ENCODE measurements at regions not wholly inside any gene's neighbourhood (a gene's known extent, or its start where the extent isn't known, plus 50 kb on each side); places are given as distances from the start of the nearest gene placed in this dataset.

DNA sequence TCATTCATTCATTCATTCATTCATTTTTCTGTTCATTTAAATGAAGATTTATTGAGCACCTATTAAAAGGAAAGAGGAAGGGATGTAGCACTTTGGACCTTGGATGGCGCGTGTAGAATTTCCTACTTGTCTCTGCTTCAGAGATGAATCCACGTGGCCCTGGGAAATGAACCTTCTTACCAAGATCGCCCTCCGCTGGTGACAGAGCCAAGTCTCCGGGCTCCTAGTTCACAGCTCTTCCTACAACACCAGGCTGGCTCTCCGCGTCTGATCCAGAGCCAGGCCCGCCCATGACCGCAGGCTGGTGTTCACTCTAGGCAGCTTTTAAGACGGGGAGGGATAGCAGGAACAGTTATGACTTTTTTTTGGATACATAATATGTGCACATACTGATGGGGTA lies 70.9 kb upstream of the PIWIL1 start:
- TF ChIP-seq EP300 (IDR thresholded peaks at IDR 0.05; ENCODE audit: borderline replicate concordance in 1 of 2, low read depth in 2 of 2, low read length in 2 of 2) = no peak
- TF ChIP-seq, protein P1, sequence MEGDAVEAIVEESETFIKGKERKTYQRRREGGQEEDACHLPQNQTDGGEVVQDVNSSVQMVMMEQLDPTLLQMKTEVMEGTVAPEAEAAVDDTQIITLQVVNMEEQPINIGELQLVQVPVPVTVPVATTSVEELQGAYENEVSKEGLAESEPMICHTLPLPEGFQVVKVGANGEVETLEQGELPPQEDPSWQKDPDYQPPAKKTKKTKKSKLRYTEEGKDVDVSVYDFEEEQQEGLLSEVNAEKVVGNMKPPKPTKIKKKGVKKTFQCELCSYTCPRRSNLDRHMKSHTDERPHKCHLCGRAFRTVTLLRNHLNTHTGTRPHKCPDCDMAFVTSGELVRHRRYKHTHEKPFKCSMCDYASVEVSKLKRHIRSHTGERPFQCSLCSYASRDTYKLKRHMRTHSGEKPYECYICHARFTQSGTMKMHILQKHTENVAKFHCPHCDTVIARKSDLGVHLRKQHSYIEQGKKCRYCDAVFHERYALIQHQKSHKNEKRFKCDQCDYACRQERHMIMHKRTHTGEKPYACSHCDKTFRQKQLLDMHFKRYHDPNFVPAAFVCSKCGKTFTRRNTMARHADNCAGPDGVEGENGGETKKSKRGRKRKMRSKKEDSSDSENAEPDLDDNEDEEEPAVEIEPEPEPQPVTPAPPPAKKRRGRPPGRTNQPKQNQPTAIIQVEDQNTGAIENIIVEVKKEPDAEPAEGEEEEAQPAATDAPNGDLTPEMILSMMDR (IDR thresholded peaks at IDR 0.05; ENCODE audit: control extremely low read depth in 1 of 3, insufficient read depth in 1 of 3, low read depth in 1 of 3, low read length in 3 of 3) = peak; percentile 59 to 83 (median 64)
- no peak for TF ChIP-seq POLR2A (IDR thresholded peaks at IDR 0.05; ENCODE audit: control extremely low read depth in 1 of 2, low read depth in 2 of 2, low read length in 2 of 2)
- no peak for TF ChIP-seq JUN (IDR thresholded peaks at IDR 0.05; ENCODE audit: low read depth, low read length)
- no peak for TF ChIP-seq JUND (IDR thresholded peaks at IDR 0.05; ENCODE audit: low read length)
- no peak for TF ChIP-seq POLR2AphosphoS5 (IDR thresholded peaks at IDR 0.05; ENCODE audit: low read depth, low read length)
- TF ChIP-seq NANOG (IDR thresholded peaks at IDR 0.05; ENCODE audit: insufficient read depth, low read depth, low read length, poor library complexity, severe bottlenecking) = no peak
- no peak for TF ChIP-seq PHF8 (conservative IDR thresholded peaks at IDR 0.05; ENCODE audit: low read depth, low read length)
- TF ChIP-seq, protein P2, sequence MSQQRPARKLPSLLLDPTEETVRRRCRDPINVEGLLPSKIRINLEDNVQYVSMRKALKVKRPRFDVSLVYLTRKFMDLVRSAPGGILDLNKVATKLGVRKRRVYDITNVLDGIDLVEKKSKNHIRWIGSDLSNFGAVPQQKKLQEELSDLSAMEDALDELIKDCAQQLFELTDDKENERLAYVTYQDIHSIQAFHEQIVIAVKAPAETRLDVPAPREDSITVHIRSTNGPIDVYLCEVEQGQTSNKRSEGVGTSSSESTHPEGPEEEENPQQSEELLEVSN (IDR thresholded peaks at IDR 0.05) = peak; percentile 17; the same call in 1 of the 2 replicates
- TF ChIP-seq ZNF274 (IDR thresholded peaks at IDR 0.05; ENCODE audit: borderline replicate concordance, extremely low read depth, low read length) = no peak

All from H1 (cell line).